Esophagus squamous epithelium (tissue), 4 donors: ENCODE measurements at regions not wholly inside any gene's neighbourhood (a gene's known extent, or its start where the extent isn't known, plus 50 kb on each side); places are given as distances from the start of the nearest gene placed in this dataset.

Experiments
- CTCF ChIP-seq, 6 experiments: fragments of 450-650 bp in 4 of 6; fragments of 200-600 bp in 2 of 6; sonication (generic) in 2 of 6; IDR thresholded peaks; one replicate each; pipeline ENCODE4 v1.5.1; 2016 to 2019; ENCODE audit warnings: antibody characterized with exemption in 6 of 6, mild to moderate bottlenecking in 4 of 6, moderate library complexity in 4 of 6
- POLR2A ChIP-seq, 4 donors: fragments of 450-650 bp; IDR thresholded peaks; one replicate each; pipeline ENCODE4 v1.6.1; 2017; ENCODE audit warnings: antibody characterized with exemption in 4 of 4, mild to moderate bottlenecking in 4 of 4, moderate library complexity in 3 of 4

DNA sequence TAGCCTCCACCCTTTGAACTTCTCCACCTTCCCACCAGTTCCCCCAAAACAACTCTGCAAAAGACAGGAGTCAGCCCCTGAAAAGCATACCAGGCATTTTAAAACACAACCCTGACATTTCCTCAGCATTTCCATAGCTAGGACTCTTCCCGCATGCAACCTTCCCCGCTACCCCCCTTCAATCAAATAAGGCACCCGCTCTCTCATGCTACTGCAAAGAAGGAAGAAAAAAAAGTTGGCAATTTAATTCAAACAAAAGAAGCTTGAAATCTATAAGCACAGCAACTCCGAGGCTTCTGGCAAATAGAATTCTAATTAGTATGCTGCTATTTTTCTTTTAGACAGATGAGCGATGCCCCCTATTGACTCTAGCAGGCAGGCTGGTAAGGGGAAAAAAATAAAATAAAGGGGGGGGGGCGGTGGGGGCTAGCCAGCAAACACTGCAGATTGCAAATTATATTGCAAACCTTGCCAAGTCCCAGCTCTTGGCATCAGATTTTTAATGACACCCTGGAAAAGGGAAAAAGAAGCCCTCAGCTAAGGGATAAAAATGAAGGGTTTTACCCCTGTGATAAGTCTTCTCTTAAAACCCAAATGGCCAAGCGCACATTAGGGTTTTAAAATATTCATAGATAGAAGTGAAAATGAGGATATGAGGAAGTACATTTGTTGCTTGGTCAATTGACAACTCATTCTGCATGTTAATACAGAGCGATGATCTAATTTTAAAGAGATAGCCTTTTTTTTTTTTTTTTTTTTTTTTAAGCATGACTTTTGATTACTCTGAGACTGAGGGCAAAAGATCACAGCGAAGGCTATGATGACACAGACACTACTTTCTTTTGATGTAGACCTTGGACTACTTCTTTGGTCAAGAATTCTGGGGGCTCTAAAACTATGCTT, 255.2 kb downstream of the NR2F2 start:
- peak in 1 of 6 experiments; percentile 6 for TF ChIP-seq CTCF (IDR thresholded peaks at IDR 0.05)
- no peak for TF ChIP-seq POLR2A (IDR thresholded peaks at IDR 0.05)
